Panc1 (cell line): ENCODE measurements at regions not wholly inside any gene's neighbourhood (a gene's known extent, or its start where the extent isn't known, plus 50 kb on each side); places are given as distances from the start of the nearest gene placed in this dataset.
"Not testable (repeated sequence)": the region's sequence is repeated elsewhere in the genome, so short reads cannot be mapped to it uniquely, and the experiment has no call there.

Source experiments
- ATAC-seq: fragments of 200-7000 bp; cut with Tn5 transposase; 2 replicates; pipeline ENCODE4 v1.9.1; 2020; ENCODE audit warnings: mild to moderate bottlenecking, moderate library complexity
- BruUV-seq: library from RNA; stranded (reverse); fragments of 400-500 nt; replicated peaks from 2 replicates; lab custom pipeline; 2021; lab: Mats Ljungman, UMichigan
- CTCF ChIA-PET: fragments of 300-600 bp; sonication (Branson Sonifier 250); formaldehyde crosslinking; loops from one replicate; lab custom pipeline; 2022; ENCODE audit warnings: antibody characterized with exemption; lab: Charles Lee
- POLR2A ChIA-PET: fragments of 300-600 bp; sonication (Branson Sonifier 250); formaldehyde crosslinking; loops from one replicate; lab custom pipeline; 2022; ENCODE audit warnings: antibody characterized with exemption; lab: Charles Lee
- DNase-seq: peaks from one replicate; pipeline ENCODE4 v3.0.0-alpha.2; 2010; ENCODE audit warnings: low read depth, low spot score
- H3K27ac ChIP-seq: 2 replicates; pipeline ENCODE4 v1.5.1; 2011; ENCODE audit warnings: mild to moderate bottlenecking, low read length, inconsistent platforms
- H3K27me3 ChIP-seq: fragments of 200-500 bp; sonication (Bioruptor generic); 2 replicates; pipeline ENCODE4 v1.6.0; 2014; ENCODE audit warnings: low read length, inconsistent platforms; ENCODE audit not compliant: control insufficient read depth, insufficient read depth
- H3K36me3 ChIP-seq: fragments of 200-500 bp; sonication (Bioruptor generic); 2 replicates; pipeline ENCODE4 v1.5.1; 2014; ENCODE audit warnings: inconsistent platforms, mild to moderate bottlenecking, low read length, moderate library complexity; ENCODE audit not compliant: control insufficient read depth, insufficient read depth
- H3K4me1 ChIP-seq: 2 replicates; pipeline ENCODE4 v1.5.1; 2011; ENCODE audit warnings: inconsistent platforms, mild to moderate bottlenecking, low read length, moderate library complexity; ENCODE audit not compliant: control insufficient read depth, insufficient read depth
- H3K4me3 ChIP-seq, 2 experiments: 2 replicates each; pipeline ENCODE4 v1.5.1; 2011 to 2012; ENCODE audit warnings: low read depth in 2 of 2, low read length in 2 of 2, mild to moderate bottlenecking in 2 of 2, inconsistent platforms in 1 of 2, moderate library complexity in 1 of 2
- H3K9me3 ChIP-seq: fragments of 200-500 bp; sonication (Bioruptor generic); 2 replicates; pipeline ENCODE4 v1.5.1; 2014; ENCODE audit warnings: low read depth, mild to moderate bottlenecking, inconsistent platforms, low read length, moderate library complexity; ENCODE audit not compliant: control insufficient read depth, insufficient read depth
- in situ Hi-C: cut with HindIII; loops from 2 replicates; pipeline ENCODE4 v1.10.0; 2016; ENCODE audit warnings: low sequenced_read_pairs, low pct_unique_long_range_greater_than_20kb
- intact Hi-C: fragments of 100-400 bp; cut with micrococcal nuclease; formaldehyde crosslinking; loops from one replicate; pipeline ENCODE4 v1.10.0; 2022; ENCODE audit not compliant: unreplicated experiment

GRCh38 chr9:66198421-66198820 is 461.5 kb downstream of the FOXD4L4 start:
- H3K9me3 ChIP-seq, BruUV-seq, H3K4me1 ChIP-seq, H3K36me3 ChIP-seq, H3K27ac ChIP-seq, in situ Hi-C loops, CTCF ChIA-PET, H3K27me3 ChIP-seq, DNase-seq, intact Hi-C loops, H3K4me3 ChIP-seq, ATAC-seq, POLR2A ChIA-PET: not testable (repeated sequence)

- DNase-seq, BruUV-seq, H3K9me3 ChIP-seq, H3K36me3 ChIP-seq, ATAC-seq, H3K4me3 ChIP-seq, intact Hi-C loops, CTCF ChIA-PET, H3K27me3 ChIP-seq, H3K27ac ChIP-seq, in situ Hi-C loops, POLR2A ChIA-PET, H3K4me1 ChIP-seq: not testable (repeated sequence)
These were observed 469.7 kb downstream of the FOXD4L4 start for GRCh38 chr9:66206617-66207016.

- intact Hi-C loops, ATAC-seq, H3K27me3 ChIP-seq, in situ Hi-C loops, H3K27ac ChIP-seq, H3K4me3 ChIP-seq, POLR2A ChIA-PET, H3K9me3 ChIP-seq, H3K4me1 ChIP-seq, BruUV-seq, H3K36me3 ChIP-seq, CTCF ChIA-PET, DNase-seq: not testable (repeated sequence)
These were observed 471.0 kb downstream of the FOXD4L4 start for GRCh38 chr9:66207914-66208313.

GRCh38 chr9:66244763-66245162 is 507.8 kb downstream of the FOXD4L4 start:
- ATAC-seq, intact Hi-C loops, CTCF ChIA-PET: not testable (repeated sequence)

GRCh38 chr9:66245481-66245880 is 508.5 kb downstream of the FOXD4L4 start:
- intact Hi-C loops, in situ Hi-C loops, BruUV-seq: not testable (repeated sequence)

More at GRCh38 chr9:66244763-66245162, 507.8 kb downstream of the FOXD4L4 start:
- H3K4me1 ChIP-seq, H3K36me3 ChIP-seq, H3K27ac ChIP-seq, H3K27me3 ChIP-seq, DNase-seq, in situ Hi-C loops, BruUV-seq, H3K9me3 ChIP-seq, H3K4me3 ChIP-seq, POLR2A ChIA-PET: not testable (repeated sequence)

GRCh38 chr9:66257581-66257980 is 520.6 kb downstream of the FOXD4L4 start:
- DNase-seq, BruUV-seq, intact Hi-C loops, H3K4me1 ChIP-seq, H3K4me3 ChIP-seq, H3K27me3 ChIP-seq, ATAC-seq, POLR2A ChIA-PET, CTCF ChIA-PET, in situ Hi-C loops, H3K27ac ChIP-seq, H3K36me3 ChIP-seq, H3K9me3 ChIP-seq: not testable (repeated sequence)

More at GRCh38 chr9:66245481-66245880, 508.5 kb downstream of the FOXD4L4 start:
- H3K4me1 ChIP-seq, ATAC-seq, H3K4me3 ChIP-seq, H3K27me3 ChIP-seq, H3K9me3 ChIP-seq, H3K36me3 ChIP-seq, DNase-seq, CTCF ChIA-PET, H3K27ac ChIP-seq, POLR2A ChIA-PET: not testable (repeated sequence)

- H3K4me1 ChIP-seq, intact Hi-C loops, CTCF ChIA-PET, DNase-seq, in situ Hi-C loops, H3K9me3 ChIP-seq, H3K27ac ChIP-seq, POLR2A ChIA-PET, H3K4me3 ChIP-seq, ATAC-seq, H3K27me3 ChIP-seq, BruUV-seq, H3K36me3 ChIP-seq: not testable (repeated sequence)
These were observed 524.6 kb downstream of the FOXD4L4 start for GRCh38 chr9:66261576-66261975.

- intact Hi-C loops, DNase-seq: not testable (repeated sequence)
These were observed 526.7 kb downstream of the FOXD4L4 start for GRCh38 chr9:66263621-66264020.

More at GRCh38 chr9:66263621-66264020, 526.7 kb downstream of the FOXD4L4 start:
- H3K4me3 ChIP-seq, BruUV-seq, H3K27ac ChIP-seq, in situ Hi-C loops, H3K4me1 ChIP-seq, H3K9me3 ChIP-seq, H3K27me3 ChIP-seq, POLR2A ChIA-PET, ATAC-seq, CTCF ChIA-PET, H3K36me3 ChIP-seq: not testable (repeated sequence)
